SKM-1 (cell line): ENCODE measurements at regions not wholly inside any gene's neighbourhood (a gene's known extent, or its start where the extent isn't known, plus 50 kb on each side); places are given as distances from the start of the nearest gene placed in this dataset.

Experiments
- DNase-seq: peaks from one replicate; lab custom pipeline; 2025; ENCODE audit not compliant: unreplicated experiment; lab: John Stamatoyannopoulos, UW

DNA sequence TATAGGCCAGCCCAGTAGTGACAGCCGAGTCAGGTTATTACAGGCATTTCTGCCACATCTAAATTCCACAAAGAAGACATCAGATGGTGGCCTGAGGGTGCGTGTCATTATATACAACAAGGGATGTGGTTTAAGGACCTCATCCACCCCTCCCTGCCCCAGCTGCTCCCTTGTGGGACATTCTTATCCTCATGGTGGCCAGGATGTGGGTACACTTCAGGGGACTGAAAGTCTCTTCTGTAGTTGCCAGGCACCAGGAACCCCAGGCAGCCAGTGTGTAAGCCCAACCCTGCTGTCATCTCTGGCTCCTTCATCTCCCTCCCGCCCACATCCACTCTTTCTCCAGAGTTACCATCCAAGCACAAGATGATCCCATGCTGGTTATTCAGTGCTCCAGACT lies 224.9 kb upstream of the TOPAZ1 start:
- DNase-seq: no peak

DNA sequence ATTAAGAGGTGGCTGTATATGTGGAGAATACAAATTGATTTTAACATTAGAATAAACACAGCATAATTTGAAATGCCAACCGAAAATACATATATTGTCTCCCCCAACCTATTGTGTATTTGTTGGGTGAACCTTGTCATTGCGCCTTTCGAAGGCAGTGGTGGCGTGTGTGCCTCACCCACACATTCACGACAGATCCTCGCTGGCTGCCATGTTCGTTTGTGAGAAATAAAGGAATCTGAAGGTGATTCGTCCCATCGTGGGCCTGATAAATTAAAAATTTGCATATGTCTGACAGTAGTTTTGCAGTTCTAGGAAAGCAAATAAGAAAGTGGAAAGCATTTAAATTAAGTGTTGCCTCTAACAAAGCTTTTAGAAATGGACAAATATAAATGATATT lies 222.8 kb upstream of the TOPAZ1 start:
- no peak for DNase-seq

DNA sequence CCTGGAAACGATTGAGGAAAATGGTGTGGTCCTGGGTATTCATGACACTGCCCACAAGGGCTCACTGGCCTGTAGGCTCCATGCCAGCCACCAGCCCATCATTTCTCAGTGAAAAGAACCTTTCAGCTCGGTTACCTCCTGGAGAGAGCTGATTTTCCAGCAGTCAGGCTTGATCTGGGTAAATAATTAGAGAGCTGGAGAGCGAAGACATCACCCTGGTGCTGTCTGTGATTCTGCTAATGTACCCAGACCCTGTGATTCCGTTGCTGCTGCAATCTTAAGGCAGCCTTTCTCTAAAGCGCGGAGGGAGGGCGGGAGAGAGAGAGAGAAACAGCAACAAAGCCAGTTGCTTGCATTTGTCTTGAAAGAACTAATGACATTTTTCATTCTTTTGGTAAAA lies 221.9 kb upstream of the TOPAZ1 start:
- no peak for DNase-seq

DNA sequence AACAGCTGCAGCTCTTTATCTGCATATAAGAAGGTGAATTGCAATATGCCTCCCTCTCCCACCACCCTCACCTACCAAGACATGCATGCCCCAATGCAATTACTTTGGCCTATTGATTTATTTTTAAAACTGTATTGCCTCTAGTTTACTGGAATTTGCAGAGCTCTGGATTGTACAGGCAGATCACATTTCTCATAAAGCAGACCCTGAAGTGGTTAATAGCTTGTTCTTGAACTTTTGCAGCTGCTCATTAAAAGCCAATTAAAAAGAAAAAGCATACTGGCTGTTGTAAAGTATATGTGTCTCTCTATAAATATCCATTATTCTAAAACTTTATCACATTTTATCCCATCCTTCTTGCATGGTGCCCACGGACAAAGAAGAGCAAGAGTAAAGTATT lies 221.5 kb upstream of the TOPAZ1 start:
- no peak for DNase-seq

DNA sequence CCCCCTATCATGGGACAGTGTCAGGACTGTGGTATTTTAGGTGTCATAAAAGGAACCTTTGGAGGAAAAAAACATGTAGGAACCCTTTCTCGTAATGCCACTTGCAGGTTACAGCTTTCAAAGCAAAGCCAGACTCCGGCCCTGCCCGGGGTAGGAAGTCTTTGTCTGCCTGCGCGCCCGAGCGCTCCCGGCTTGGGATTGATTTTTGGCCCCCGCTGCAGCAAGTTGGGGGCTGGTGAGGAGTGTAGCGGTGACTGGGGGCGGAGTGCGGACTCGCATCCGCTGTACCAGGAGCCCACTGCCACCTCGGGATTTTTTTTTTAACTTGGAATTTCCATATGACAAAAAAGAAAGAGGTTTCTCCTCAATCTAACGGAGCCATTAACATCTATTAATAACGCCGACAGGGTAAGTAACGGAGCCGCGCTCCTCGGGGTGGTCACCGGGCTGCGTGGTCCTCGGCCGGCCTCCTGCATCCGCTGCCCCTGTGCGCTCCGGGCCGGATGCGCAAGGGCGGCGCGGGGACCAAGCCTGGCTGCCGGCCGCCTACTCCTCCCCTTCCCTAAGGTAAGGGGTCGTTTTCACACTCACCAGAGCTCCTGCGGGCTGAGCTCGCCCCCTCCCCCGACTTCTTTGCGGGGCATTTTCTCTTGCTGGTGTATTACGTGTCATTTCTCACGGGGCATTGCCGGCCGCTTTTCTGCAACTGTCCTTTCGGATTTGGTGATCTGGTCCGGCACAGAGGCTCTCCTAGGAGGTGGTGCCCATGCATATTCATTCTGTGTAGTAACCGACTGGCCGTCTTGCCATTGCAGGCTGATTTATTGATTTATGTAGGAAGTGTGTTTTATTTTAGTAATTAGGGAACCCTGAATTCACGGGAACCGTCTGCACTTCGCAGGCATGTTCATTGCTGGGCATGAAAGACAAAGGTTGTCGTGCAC lies 219.8 kb upstream of the TOPAZ1 start:
- DNase-seq: no peak

DNA sequence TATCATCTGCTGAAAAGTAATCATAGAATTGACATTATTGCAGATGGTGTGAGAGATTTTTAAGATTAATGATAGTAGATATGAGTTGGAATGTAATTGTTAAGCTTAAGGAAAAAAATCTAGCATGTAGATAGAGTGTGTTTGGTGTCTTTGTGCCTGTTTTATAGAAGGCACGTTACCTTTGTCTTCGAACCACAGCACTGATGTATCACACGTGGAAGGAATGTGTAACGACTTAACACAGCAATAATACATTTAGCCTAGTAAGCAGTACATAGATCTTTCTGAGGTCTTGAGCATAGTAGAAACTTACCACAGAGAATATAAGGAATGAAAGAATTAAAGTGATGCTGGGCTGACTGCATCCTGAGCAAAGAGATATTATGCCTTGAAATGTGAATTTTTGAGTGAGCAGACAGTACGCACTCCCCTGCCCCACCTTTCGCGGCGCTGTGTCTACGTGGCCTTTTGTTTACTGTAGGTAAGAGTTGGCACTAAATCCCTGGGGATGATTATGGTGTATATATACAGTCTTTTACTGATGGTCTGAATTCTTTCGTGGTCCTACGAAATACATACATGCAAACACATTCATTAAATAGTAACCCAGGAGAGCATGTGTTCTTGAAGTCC lies 217.6 kb upstream of the TOPAZ1 start:
- no peak for DNase-seq

DNA sequence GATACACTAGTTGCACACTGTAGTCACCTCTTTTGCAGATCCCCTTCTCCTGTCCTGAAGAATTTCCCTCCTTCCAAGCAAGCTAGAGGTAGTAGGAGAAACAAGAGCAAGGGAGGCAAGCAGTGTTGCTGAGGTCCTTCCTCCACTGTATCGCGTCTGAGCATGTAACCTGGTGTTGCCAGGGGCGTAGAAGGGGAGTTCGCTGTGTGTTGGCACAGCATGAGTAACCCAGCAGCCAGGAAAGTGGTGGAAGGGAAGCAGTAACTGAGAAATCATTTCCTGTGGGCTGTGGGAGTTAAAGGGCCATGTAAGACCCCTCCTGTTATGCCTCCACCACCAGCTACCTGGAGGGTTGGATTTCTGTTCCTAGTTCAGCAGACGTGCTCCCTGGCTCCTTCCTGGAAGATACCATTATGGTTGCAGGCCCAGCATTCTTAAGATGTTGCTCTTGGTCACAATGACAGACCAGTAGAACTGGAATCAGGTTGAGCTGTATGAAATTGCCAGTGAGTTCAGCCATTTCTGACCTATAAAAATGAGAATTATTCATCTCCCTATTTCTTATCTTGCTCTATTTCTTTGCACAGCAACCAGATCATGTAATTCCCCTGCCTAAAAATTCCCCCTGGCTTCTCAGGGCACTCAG lies 215.3 kb upstream of the TOPAZ1 start:
- DNase-seq: no peak

DNA sequence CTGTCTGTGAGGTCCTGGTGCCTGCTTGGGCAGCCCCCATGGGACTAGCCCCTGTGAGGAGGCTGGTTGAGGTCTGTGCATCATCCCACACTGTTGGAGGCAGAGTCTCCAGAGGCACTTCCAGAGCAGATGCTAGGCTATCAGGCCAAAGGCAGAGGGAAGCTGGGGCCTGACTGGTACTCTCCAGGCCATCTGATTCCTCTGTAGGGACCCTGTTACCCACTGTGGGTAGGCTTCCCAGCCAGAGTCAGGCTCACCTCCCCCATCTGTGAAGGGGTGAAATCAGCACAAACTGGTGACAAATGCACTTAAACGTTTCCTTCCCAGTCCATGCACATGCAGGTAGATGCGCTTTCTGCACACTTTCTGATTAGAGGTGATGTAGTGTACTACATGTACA lies 212.6 kb upstream of the TOPAZ1 start:
- no peak for DNase-seq

DNA sequence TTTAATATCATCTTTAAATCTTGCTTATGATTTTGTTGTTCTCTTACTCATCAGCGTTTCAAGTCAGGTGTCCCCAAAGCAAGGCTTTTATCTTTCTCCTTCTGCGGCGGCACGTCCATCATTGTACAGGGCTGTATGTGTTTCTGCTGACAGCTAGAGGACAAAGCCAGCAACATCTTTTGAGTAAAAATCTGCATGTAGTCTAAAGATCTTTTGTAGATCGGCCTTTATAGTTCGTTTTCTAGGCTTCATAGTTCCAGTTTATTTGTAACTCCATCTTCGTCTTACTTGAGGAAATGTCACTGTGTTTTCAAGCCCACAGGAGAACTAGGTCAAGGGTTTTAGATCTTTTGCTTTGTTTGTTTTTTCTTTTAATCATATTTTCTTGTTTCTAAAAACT lies 211.4 kb upstream of the TOPAZ1 start:
- no peak for DNase-seq

DNA sequence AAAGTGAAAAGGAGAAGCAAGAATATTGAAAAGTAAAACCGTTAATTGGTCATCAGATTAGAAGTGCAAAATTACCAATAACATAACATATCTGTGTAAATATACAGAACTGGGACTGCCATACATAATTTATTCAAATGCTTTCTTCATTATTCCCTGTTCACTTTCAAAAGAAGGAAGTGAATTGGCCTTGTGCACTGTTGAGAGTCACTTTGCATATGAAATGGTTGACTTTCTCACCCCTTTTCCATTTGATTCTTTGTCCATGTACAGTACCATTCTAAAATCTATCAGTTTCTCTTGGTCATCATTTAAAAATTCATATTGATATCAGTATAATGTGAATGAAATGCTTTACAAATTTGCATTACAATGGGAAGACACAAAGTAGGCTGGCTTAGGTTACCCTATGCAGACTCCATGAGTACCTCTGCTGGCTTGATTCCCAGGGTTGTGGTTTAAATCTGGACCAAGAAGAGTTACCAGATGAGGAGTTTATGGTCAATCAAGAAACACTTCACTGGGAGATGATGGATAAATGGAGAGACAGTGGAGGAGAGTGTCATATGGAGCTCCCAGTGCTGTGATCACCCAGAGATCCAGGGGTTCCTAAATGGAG lies 210.9 kb upstream of the TOPAZ1 start:
- no peak for DNase-seq

DNA sequence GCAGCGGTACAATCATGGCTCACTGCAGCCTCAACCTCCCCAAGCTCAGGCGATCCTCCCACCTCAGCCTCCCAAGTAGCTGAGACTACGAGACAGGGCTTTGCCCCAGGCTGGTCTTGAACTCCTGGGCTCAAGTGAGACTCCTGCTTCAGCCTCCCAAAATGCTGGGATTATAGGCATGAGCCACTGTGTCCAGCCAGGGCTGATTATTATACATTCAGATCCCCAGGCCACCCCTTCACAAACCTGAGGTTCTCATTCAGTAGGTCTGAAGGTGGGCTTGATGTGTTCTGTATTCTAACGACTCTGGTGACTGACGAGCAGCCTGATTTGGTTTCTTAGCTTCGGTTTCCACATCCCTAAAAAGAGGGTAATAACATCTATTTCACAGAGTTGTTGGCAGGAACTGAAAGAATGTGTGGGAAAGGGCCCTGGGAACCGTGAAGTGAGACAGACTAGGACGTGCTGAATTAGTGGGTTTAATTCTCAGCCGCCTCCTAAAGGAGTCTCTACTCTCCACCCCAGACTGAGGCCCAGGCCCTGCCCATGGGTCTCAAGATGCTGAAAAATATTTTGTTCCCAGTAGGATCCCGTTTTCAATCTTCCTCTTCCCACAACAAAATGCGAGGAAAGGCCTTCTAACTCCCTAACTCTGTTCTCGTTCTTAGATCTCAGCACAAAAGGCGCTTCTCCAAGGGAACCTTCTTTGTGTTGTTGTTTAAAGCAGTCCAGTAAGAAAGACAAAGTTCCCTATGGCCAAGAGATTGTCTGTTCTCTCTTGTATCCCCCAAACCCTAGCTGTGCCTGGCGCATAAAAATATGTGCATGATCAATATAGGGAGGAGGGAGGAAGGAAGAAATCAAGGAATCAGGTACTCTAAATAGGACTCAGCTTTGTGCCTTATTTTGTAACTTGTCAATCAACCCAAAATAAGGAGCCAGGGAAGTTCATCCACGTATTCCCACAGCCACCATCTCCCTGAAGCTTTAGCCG lies 210.0 kb upstream of the TOPAZ1 start:
- DNase-seq: no peak

DNA sequence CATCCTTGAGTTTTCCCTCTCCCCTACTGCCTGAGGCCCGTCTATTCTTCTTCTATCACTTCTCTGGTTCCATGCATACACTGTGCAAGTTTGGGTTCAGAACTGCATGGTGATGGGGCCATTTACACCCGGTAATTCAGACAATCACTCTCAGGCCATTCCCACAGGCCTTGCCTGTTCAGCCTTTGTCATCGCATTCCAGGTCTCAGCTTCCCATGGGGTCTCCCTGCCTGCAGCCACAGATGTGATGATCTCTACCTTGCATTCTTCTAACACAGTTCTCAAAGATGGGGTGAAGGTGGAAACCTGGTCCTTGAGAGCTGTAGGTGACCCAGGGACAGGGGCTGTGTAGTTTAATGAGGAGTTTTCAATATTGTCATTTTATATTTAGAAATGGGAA lies 209.2 kb upstream of the TOPAZ1 start:
- no peak for DNase-seq

DNA sequence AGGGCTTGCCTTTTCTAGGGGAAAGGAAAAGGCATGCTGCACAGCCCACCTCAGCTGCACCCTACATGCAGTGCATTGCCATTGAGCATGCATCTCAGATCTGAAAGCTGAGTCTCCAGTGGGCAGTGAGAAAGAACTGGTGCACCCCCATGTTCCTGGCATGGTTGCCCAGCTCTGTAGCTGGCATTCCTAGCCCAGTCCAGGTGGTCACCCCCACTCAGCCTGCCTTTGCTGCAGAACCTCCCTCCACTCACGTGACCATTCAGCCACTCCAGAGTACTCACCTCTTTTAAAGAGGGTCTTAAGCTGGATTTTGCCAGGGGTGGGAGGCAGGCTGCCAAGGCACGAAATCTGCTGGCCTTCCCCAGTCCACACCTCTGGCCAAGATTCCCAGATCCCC lies 208.6 kb upstream of the TOPAZ1 start:
- no peak for DNase-seq

DNA sequence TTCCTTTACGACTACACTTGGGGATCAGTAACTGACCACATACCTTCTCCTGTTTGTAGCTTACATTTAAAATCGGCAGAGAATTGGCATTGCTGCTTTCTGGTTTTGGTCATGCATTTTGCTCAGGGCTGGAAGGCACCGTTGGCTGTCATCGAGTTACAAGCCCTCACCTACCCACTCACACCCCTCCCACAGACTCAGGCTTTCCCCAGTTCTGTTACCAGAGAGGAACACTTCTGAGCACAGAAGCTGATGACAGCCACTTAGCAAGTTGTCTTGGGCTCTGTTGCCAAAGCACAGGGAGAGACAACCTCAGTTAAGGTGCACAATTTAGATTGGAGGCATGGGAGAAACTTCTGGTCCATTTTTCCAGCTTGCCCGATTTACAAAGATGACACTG lies 204.8 kb upstream of the TOPAZ1 start:
- DNase-seq: no peak

DNA sequence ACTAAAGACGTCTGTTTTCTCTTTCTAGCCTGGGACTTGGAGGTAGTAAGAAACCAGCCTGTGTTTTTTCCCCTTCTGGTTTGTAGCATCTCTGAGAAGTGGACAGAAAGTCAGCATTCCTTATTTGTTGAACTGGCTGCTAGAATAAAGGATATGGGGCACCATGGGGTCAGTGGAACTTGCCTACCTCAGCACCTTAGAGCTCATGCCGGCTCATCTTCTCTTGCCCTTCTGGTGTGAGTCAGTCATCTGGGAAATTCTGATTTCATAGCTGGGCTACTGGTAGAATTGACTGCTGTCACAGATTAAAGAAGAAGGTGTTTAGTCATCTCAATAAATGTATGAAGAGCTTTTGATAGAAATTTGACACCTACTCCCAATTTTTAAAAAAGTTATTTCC lies 202.7 kb upstream of the TOPAZ1 start:
- no peak for DNase-seq

DNA sequence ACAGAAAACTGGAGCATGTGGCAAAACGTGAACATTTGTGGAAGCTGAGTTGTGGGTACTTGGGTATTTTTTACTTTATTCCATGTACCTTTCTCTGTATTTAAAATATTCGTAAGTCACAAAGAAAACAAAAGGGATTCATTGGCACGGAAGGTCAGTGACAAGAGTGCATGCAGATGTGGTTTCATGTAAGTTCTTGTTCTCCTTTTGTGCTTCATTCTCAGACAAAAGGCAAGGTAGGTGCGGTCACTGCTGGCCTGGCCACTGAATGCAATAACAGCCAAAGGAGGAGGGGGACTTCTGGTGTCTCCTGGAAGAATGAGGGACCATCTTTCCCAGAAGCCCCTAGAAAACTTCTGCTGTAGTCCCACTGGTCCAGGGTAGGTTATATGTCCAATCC lies 200.0 kb upstream of the TOPAZ1 start:
- no peak for DNase-seq

DNA sequence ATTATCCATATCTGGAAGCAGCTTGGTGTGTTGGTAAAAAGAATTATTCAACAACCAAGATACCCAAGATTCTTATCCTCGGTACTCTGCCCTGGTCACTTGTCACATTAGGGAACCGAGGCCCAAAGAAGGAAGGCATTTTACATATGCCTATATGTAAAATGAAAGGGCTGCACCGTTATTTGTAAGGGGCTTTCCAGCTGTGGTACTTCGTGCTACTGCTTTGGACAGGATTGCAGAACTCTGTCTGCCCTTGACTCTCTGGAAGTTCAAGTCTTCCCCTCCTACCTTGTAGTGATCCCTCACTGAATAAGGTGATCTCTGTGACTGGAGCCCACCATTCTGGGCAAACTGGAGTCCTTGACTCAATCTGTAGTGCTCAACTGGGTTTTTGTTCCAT lies 198.9 kb upstream of the TOPAZ1 start:
- DNase-seq: no peak

DNA sequence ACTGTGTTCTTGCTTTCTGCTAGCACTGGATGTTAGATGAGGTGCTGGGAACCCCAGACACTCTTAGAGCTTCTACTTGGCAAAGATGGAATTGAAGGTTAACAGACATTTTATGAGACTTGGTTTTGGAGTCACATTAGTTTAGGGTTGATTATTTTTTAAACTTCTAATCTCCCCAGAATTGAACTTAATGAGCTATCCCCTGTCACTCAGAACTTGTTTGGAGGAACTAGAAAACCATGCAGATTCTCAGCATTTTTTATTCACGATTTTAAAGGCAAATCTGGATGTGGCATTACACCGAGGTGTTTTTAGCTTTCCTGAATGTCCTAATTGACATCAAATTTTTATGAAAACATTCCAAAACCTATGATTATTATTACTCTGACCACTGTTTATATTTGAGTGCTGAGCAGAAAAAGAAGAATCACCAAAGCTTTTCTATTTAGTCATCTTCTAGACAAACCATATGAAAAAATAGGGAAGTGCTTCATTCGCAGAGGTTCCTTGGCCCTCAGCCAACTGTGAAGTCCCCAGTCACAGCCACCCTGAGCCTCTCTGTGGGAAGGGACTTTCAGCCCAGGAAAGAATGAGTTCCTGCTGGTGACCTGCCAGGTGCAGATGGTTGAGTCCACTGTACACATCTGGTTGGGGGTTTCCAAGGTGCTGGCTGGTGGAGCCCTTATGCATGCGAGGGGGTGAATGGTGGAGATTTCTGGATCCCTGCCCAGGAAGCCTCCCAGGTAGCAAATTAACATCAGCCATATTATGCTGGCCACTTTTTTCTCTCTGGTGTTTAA lies 196.0 kb upstream of the TOPAZ1 start:
- DNase-seq: peak; percentile 55

DNA sequence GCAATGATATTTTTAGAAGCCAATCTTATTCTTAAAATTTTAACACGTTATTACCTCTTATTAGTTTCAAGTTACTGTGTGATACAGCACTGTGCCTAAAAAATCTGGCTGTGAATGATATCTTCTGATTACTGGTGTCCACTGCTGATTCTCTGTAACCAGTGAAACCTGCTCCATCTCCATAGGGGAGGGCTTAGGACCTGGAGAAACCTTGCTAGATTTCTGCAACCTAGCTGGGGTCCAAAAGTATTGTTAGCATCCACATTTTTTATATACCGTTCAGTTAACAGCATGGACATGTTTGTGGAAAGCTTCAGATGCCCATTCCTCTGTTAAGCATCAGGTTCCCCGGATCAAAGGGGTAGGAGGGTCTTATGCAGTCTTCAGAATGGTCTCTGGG lies 193.9 kb upstream of the TOPAZ1 start:
- DNase-seq: no peak
